ENCODE measurements at regions not wholly inside any gene's neighbourhood (a gene's known extent, or its start where the extent isn't known, plus 50 kb on each side); places are given as distances from the start of the nearest gene placed in this dataset.

DNA sequence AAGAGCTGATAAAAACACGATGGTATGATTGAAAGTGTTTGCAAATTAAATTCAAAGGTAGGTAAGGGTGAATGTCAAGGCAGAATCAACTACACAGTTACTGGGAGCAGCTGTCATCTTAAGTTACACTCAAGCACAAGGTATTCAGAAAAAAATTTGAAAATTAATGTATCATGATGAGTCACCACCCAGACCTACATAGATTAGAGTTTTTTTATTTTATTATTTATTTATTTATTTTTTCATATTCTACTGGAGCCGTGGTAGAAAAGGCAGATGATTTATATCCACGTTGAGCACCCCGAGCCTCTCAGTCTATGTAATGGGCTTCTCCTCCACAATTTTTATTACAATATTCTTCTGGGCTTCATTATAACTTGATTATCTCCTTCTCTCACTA, 728.9 kb upstream of the ARGLU1 start:
- no peak for DNase-seq

DNA sequence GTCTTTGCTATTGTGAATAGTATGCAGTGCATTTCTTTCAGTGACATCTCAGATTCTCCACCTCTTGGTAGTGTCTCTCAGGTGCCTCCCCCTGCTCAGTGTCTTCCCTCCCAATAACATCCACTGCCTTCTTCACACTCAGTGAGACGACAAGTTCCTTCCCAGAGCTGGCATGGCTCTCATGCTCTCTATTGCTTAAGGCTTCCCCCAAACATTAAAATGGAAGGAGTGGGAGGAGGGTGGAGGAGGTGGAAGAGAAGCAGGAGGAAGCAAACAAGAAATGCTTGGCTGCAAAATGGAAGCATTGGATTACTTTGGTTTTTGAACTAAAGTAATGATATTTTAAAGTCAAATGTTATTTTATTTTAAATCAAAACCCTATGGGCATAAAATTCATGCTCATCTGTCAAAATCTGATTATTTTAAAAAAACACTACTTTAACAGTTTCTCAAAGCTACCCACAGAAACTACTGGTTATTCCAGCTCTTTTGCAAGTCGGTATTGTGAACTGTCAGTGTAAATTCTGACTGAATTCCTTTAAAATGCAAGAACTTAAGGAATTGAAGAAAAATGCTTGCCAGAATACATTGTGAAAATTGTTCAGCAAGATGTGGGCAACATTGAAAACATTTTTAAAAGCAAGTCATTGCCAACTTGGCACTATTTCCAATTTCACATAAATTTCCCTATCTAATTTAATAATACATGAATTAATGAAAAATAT, 727.6 kb upstream of the ARGLU1 start:
- no peak for DNase-seq

DNA sequence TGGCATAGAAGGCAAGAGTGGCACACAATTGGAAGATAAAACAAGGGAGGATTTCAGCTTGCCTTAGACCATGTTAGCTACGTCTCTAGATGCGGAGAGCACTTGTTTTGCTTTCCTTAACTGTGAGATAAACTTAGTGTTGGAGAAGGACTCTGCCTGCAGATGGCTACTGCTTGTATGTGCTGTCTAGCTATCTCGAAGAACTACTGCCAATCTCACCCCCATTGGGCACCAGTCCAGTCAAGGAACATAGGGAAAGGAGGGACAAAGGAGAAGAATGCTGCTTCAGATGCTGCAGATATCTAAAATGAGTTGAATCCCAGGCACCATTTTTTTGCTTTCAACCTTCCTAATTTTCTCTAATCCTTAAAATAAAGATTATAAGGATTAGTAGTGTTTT, 726.0 kb upstream of the ARGLU1 start:
- no peak for DNase-seq

DNA sequence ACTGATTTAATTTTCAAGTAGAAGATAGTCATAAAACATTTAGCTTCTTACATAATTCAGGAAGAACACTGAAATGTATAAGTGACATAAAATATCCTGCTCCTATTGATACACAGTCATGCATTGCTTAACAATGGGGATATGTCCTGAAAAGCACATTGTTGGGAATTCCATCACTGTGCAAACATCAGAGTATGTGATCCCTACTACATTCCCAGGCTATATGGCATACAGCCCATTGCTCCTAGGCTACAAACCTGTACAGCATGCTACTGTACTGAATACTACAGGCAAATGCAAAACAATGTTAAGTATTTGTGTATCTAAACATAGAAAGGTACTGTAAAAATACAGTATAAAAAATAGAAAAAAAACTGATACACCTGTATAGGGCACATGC, 723.9 kb upstream of the ARGLU1 start:
- DNase-seq, result no peak

DNA sequence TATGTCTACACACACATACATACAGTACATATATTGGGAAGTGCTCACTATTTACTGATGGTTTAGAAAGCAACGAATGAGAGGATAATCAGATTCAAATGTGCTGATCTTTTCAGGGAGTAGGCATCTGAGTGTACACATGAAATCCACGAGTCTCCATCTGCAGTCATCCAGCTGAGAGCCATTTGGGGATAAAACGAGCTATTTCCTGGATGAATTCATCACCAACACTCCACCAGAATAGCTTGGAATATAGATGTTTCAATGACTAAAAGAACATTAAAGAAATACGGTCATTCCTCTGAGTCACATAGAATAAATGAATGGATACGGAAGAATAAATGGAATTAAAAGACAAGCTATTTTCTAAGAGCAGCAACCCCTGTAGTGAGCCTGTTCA, 721.6 kb upstream of the ARGLU1 start:
- no peak for DNase-seq

DNA sequence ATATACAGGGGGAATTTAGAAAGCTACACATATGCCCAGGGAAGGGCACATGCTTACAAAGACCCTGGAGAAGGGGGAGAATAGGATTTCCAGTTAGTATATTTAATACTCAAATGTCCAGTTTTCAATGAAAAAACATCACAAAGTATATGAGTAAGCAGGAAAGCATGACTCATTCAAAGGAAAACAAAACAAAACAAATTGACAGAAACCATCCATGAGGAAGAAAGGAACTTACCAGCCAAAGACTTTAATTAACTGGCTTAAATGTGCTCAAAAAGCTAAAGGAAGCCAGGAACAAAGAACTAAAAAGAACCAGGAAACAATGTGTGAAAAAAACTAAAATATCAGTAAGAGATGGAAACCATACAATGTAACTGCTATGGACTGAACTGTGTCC, 716.2 kb upstream of the ARGLU1 start:
- DNase-seq, result no peak

DNA sequence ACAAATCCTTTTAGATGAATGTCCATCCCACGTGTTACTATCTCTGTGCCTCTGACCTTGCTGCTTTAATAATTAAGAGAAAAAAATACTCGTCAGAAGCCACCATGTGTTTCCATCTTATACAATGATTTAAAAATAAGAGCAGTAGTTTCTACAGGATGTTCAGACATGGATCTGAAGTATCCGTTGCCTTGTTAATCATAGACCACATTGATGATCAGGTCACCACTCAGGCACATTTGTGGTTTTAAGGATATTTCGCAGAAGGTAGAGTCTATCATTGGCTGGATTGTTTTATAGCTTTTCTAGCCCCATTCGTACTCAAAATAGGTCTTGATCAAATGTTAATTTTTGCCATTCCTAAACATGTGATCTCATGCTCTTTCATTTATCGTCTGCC, 710.0 kb upstream of the ARGLU1 start:
- DNase-seq, result no peak

DNA sequence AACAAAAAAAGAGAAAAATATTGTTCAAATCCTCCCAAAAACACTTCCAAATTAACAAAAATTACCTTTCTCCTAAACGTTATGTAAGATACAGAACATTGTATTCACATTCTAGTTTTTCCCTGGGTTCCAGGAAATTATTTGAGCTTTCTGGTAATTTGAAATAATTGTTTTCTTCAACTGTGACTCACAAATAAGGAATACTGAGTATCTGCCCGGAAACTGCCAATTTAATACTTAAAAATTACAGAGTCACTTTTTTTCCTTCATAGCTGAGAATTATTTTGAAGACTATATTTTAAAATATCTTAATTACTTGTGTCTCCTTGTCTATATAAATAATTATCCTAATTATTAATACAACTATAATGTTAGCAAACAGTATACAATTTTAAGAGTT, 709.0 kb upstream of the ARGLU1 start:
- no peak for DNase-seq

DNA sequence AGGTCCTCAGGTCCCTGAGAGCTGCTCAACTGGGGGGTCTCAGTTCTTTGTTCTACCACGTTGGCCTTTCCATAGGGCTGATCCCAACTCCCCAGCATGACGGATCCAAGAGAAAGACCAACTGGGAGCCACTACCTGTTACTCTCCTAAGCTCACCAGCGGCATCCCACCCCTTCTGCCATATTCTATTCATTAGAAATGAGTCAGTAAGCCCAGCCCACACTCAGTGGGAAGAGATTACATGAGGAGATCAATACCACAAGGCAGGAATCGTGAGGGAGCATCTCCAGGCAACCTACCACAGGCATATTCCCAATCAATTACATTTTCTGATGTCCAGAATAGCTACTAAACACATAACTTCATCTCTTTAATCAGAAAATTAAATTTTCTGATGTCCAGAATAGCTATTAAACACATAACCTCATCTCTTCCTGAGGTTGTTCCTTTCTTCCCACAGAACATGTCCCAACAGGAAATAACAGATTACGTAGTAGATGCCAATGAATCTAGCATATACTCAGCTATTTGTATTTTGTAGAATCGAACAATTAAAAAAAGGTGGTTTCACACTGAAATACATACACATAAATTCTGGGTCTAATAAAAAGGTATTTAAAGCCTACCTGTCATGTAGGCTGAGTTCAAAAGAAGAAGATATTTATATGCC, 708.1 kb upstream of the ARGLU1 start:
- DNase-seq, result no peak

DNA sequence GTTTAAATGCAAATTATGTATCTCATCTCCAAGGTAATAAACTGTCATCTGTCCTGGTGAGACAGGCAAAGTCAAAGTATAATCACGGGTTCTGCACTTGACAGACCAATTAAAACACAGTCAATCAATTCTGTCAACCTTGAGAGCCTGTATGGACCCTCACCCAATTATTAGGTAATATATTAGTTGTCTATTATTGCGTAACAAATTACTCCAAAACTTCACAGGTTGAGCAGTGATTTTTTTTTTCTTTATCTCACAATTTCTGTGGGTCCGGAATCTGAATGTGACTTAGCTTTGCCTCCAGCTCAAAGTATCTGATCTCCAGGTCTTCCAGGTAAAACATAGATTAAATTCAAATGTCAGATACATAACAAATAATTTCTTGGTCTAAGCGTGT, 707.4 kb upstream of the ARGLU1 start:
- DNase-seq, result no peak

DNA sequence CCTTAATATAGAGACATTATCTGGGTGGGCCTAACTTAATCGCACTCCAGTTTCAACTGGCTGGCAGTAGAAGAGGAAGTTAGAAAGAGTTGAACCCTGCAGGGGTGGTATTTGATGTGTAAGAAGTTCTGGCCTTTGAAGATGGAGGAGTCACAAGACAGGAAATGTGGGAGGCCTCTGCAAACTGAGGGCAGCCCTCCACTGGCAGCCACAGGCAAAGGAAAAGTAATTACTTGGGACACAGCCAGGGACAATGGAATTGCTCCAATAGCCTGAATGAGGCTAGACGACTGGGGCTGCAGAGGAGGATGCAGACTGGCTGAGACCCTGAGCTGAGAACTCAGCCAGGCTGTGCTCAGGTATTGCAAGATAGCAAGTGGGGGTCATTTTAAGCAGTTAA, 703.3 kb upstream of the ARGLU1 start:
- DNase-seq, result no peak

DNA sequence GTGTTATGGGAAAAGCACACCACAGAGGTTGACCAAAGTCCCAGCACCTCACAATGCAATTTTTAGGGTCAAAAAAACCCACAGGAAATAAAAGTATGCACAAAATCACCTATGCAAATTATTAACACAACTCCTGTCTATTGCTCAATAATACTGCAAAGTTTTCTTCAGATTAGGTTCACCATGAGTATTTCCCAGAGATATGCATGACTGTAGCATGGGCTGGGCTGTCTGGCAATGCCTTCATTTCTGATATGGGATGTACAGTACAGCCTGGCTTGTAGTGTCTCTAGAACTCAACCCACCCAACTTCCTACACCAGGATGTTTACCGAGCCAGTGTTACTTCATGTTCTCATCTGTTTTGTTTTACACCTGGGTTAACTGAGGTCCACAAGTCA, 698.7 kb upstream of the ARGLU1 start:
- no peak for DNase-seq

DNA sequence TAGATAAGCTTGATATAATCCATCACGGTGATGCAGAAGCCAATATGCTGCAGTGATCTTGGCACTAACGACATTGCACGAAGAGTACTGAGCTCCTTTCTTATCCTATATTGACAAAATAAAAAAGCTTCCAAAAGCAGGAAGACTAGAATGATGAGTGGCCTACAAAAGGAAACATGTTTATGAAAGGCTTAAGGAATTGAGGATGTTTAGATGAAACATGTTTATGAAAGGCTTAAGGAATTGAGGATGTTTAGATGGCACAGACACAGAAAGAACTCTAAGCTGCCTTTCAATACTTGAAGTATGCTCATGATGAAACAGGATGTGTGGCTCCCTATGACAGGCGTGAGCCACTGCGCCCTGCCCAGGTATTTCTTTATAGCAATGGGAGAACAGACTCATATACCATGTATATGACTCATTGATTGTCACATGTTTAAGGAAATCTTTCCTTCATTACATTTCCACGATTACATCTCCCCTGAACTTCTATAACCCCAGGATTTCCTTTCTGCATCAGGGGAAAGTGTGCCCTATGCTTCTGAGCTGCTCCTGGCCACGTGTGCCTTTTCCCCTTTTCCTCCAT, 690.8 kb upstream of the ARGLU1 start:
- no peak for DNase-seq

DNA sequence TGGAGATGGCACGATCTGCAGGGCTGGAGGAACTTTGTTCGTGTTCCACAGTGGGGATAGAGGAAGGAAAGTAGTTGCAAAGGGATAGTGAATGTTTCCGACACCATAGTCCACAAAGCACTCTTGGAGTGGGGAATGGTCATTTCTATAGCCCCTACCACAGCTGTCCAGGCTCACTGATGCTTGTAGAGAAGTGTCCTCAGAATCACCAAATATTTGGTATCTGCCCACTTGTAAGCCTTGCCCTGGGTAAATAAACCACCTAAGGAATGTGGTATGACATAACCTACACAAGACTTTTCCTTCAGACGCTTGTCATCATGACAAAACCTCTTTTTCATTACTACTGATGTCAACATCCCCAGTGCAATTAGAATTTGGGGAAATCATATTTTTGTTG, 686.5 kb upstream of the ARGLU1 start:
- no peak for DNase-seq

DNA sequence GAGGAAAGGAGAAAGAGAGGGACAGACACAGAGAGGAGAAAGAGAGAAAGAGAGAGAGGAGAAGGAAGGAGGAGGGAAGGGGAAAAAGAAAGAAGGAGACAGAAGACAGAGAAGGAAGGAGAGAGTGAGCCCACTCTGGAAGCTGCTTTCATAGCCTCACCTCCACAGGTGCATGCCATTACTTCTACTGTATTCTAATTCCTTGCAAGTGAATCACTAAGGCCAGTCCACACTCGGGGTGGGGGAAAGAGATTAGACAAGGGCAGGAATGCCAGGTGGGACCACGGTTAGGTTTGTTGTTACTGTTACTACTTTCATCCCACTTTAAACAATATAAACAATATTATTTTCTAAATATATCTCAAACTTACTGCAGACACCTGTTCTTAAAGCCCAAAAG, 684.5 kb upstream of the ARGLU1 start:
- DNase-seq, result no peak

DNA sequence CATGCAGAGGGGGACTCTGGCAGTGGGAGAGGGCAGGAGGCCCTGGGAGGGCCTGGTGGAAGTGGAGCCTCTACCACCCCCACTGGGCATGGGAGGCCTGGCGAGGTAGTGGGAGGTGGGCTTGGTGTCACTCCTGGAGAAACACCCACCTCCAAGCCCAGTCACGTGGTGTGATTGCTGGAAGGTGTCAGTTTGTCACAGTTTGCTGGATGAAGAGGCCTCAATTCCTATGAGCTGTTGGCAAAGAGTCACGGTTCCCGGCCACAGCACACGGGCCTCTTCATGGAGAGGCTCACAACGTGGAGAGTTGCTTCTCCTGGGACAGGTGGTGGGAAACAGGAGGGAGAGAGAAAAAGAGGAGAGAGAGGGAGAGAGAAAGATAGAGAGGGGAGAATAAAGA, 684.1 kb upstream of the ARGLU1 start:
- DNase-seq, result no peak

DNA sequence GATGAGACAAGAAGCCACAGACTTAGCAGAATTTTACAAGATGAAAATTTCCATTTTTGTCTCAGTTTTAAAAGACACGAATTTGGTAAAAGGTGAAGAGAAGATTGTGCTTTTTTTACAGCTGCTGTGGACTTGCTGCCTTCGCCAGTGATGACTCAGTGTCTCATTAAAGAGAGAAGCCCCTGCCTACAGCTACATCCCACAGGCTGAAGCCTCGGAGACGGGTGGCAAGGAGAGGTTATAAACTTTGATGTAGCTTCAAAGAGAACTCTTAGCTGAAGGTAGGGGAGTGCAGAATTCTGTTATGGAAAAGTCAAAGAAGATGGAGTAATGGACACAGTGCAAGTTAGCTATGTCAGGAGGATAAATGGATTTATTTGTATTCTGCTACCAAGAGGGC, 683.4 kb upstream of the ARGLU1 start:
- DNase-seq, result no peak

DNA sequence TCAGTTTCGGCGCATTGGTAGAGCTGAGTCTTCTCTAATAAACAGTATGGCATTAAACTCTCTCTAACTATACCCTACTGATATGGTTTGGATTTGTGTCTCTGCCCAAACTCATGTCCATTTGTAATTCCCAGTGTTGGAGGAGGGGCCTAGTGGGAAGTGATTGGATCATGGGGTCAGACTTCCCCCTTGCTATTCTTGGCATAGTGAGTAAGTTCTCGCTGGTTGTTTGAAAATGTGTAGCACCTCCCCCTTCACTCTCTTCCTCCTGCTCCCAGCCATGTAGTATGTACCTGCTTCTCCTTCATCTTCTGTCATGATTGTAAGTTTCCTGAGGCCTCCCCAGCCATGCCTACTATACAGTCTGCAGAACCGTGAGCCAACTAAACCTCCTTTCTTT, 682.7 kb upstream of the ARGLU1 start:
- no peak for DNase-seq

DNA sequence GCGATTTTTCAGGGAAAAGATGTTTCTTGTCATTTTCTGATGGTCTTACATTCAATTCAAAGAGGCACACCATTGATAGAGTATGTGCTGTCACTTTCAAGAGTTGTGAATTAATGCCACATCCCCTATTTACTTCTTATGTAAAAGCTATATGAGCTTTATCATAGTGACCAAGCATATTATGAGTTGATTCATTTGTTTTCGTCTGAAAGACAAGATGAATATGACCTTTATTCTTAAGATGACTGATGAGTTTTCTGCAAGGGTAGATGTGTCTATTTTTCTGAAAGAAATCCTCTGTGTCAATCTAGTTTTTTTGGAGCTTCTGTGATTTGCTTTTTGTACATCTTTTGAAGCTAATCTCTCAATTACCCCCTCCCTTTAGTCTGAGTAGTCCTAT, 676.3 kb upstream of the ARGLU1 start:
- no peak for DNase-seq

DNA sequence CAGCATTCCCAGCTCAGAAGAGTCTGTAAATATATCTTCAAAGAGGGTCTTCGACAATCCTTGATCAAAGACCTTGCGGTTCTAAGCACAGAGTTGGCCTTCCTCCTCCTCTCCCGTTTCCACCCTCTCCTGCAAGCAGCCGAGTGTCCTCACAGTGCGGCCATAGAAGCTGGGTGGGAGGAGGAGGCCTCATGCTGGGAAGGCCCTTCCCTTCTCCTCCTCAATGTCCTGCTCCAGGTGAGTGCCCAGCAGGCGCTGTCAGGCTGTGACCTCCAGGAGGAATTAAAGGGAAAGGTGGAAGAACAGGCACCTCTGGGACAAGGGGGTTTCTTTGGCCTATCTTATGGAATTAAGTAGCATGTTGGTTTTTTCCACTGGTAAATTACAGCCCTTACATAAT, 674.2 kb upstream of the ARGLU1 start:
- DNase-seq, result no peak

DNA sequence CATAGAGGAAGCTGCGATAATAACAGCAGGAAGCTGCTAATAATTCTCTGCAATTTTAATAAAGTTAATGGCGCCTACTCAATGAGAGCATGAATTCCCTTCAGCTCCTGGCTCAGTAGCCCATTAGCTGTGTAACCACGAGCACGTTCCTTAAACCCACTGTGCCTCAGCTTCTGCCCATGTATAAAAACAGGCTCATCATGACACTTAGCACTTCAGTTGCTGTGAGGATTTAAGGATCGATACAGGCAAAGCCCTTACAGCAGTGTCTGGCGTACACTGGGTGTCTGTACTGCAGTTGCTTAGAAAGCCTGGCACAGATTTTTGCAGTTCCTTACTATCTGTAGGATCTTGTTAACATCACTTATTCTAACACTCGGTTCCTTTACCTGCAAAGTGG, 673.4 kb upstream of the ARGLU1 start:
- DNase-seq, result no peak

DNA sequence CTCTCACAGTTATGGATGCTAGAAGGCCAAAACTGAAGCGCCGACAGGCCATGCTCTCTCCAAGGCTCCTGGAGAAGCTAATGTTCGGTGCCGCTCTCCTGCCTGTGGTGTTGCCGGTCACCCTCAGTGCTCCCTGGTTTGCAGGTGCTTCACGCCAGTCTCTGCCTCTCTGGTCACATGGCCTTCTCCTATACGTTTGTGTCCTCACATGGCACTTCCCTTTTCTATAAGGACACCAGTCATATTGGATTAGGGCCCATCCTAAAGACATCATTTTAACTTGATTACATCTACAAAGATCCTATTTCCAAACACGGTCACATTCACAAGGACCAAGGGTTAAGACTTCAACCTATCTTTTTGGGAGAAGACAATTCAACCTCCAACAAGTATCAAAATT, 671.3 kb upstream of the ARGLU1 start:
- no peak for DNase-seq

DNA sequence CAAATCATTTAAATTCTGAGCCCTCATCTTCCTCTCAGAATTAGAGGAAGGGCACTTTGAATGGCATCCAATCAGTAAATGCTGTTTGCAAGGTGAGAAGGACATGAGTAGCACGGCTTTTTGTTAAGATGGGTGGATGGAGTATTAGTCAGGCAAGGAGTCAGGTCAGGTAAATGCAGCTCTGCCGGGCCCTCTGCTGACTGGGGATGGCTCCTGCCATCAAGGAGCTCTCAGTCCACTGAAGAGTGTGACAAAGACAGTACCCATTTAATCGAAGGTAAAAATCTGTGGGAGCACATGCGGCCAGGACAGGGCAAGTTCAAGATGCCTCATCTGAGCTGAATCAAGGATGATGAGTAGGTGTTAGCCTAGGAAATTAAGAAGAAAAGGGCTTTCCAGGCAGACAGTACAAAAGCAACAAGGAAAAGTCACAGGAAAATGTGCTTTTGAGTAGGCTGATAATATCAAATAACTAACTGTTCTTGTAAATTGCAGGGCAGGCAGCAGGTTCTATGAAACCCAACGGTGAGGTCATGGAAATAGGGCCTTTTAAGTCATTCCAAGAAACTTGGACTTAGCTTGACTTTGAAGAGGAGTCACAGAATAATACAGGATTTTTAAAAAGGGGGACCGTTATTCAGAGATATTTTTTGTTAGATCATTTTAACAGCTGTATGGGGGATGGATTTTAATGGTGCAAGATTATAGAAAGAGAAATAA, 670.5 kb upstream of the ARGLU1 start:
- no peak for DNase-seq
